CD1c-positive myeloid dendritic cell (primary cell): ENCODE measurements at regions not wholly inside any gene's neighbourhood (a gene's known extent, or its start where the extent isn't known, plus 50 kb on each side); places are given as distances from the start of the nearest gene placed in this dataset.
A peak's percentile ranks its signal among the peaks of the same experiment; 100 is the strongest.
"Not testable (repeated sequence)": the region's sequence is repeated elsewhere in the genome, so short reads cannot be mapped to it uniquely, and the experiment has no call there.

ENCODE experiments used
- DNase-seq: peaks from one replicate; pipeline ENCODE4 v3.0.0-alpha.2; 2016; ENCODE audit errors: extremely low spot score

DNA sequence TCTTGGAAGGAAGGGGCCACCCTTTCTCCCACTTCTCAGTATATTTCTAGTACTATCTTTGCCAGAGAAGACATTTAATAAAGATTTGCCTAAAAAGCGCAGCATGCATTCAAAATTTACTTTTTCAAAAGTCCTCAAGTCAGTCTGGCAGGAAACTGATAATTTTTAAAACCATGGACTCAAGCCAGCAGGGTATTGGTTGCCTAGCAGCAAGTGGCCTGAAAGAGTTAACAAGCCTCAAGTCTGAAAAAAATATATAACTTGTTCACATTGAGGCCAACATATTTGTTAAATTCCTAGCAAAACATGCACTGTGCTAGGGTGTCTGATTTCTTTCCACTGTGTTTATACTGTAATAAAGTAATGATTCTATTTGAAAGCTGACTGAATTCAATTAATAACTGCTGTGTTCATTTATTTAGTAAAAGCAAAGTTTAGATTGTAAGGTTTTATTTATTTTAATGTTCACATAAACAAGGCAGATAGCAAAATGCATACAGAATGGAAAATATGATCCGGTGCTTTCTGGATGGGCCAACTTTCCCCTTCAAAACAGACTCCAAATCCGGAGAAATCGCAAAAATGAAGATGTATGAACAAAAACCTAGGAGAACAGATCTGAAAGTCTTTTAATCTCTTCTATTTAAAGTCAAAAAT, 218.5 kb upstream of the FGF13 start:
- DNase-seq: no peak

DNA sequence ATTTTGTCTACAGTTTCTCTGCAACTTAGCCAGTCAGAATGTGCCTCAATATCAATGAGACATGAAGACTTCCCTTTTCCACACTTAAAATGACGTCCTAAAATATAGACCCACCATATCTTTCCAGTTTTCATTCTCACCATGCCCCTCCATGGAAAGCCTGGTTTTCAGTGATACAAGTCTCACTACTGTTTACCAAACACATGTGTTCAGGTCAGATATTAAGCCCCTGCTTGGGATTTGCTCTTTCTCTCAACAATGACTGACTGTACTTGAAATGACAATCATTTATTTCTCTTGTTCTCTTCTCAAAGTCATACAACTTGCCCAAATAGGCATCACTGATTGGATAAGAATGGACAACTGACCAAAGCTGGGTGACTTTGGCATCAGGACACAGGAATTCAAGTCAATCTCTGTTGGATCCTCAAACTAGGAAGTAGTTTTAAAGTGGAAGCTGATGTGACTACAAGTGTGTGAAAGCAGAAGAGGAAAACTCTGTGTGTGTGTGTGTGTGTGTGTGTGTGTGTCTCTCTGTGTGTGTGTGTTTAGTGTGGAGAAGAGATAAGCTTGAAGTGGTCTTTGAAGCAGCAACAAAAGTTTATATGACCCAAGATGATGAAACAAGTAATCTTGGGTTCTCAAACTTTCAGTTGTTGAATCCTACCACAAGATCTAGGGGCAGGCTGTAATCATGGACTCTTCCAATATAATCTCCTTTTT, 217.4 kb upstream of the FGF13 start:
- DNase-seq: peak; percentile 2

DNA sequence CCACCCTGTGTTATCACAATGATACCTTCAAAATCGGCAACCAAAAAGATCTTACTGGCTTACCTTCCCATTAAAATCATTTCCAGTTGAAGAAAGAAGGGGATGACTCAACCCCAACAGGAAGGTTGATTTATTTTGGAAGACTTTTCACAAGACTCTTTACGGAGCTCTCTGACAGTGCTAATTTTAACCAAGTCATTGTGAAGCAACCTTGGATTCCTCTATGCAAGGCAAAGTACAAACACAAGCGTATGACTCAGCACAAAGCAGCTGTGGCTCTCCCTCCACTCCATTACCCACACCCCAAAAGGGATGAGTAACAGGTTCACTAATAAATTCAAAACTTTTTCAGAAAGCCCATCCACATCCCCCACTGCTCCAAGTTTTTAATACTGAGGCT, 213.8 kb upstream of the FGF13 start:
- peak; percentile 5 for DNase-seq

DNA sequence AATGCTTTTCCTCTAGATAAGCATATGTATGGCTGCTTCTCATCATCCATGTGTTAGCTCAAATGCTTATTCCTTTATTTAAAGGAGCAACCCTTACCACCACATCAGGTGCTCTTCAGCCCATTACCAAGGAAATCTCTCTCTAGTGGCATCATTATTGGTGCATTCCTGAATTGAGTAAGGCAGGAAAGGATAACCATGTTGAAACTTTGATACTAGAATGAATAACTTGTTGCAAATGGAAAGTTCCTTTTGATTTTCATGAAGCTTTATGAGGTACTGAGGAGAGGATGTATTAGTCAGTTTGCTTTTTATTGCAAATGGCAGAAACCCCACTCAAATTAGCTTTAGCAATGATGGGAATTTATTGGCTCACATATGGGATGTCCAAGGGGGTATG, 212.3 kb upstream of the FGF13 start:
- no peak for DNase-seq

DNA sequence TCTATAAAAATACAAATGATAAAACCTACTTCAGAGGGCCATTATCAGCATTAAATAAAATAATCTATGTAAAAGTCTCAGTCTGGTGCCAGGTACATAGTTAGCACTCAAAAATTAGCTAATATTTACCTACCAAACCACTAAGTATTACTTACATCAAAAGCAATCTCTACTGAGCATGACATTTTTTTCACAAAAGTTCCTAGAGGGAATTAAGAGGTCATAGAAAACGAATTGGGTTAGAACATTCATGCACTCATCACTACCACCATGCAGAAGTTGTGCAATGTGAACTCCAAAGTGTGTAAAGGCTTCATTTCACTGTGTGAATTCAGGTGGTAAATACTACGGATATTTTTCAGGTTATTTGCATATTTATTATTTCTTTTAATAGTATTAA, 209.5 kb upstream of the FGF13 start:
- DNase-seq: no peak

DNA sequence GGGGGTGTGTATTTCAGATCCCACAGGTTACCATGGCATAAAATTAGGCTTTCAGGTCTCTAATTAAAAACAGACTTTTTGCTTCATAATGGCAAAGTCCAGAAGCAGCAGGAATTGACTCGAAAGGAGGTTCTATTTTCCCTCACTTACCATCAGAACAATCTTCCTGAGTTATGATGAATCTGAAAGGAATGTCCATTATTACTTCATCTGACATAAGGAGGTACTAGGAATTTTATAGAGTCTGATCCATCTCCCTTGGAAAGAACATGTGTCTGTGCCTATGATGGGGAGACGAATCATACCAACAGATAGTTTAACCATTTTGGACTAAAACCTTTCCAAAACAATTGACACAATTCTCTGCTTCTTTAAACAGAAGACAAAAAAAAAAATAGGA, 206.3 kb upstream of the FGF13 start:
- DNase-seq: no peak

DNA sequence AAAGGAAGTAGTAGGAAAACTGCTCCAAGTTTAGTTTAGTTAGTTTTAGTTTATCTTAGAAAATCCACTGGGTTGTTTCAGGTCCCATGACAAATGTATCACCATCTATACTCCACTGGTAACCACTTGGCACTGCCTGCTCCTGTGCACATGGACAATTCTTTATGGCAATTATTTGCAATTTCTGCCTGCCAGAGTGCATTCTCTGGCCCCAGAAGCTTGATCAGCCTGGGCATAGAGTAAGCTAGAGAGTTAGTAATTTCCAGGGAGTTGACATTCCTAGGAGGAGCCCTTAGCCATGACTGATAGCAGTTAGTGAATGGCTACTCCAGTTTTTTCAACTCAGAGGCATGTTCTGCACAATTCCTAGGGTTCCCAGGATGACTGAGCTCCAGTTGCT, 203.2 kb upstream of the FGF13 start:
- no peak for DNase-seq

DNA sequence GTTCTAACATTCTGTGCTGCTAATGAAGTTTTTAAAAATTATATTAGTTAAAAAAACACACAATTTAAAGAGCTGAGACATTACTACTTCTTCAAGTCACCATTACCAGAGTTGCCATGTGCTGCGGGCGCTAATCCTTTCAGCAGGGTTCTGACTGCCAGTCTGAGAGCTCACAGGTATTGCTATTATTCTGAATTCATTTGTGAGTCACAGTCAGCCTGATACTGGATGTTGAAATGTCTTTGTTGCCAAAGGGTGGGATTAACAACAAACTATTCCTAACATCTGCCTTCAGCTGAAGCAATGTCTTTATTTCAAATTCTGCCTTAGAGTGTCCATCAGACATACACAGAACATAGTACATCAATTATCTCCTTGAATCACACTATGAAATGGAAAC, 197.1 kb upstream of the FGF13 start:
- DNase-seq: no peak

DNA sequence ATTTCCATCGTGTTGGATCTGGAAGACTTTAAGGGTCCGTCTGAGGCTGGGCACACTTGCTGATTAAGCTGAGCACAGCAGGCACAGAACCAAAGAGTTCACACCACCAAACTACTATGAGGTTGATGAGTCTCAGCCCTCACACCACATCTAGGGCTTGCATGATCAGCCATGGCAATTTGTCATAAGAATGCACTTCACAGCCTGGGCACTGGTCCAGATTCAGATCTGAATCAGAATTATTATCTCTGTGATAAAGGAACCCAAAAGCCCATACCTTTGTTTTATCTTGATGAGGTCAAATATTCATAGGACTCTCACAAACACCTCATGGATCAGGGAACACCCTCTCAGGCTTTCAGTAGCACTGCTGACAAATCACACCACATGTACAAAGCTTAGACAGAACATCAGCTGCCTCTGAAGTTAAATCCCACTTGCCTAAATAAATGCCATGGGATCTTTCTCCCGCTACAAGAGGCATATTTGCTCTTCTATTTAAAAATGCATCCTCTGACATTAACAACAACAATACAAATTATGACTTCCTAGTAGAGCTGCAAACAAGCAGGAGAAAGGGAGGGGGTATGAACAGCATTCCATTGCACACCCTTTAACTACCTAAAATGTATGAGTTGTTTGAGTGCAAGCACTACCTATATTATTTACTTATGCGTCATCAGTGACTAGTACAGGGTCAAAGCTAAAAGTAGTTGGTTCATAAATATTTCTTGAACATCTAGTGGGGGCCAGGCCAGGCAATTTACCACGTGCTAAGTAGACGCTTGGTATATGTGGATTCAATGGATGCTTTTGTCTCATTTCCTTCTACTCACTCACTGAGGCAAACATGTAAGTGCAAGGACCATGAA, 186.3 kb upstream of the FGF13 start:
- no peak for DNase-seq

DNA sequence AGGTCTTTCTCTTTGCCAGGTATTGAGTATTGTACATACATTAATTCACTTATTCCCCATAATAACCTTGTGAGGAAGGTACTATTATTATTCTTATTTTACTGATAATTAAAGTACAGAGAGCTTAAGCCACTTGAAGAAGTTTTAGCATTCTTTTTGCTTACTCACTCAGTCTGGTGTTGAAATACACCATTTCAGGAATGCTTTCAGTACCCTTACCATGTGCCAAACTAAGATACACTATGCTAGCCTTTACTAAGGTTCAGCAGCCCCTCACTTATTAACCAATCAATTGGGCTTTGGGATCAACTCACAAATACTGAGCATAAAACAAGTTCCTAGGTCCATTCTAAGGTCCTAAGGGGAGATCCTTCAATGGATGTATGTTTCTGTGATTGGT, 179.0 kb upstream of the FGF13 start:
- no peak for DNase-seq

DNA sequence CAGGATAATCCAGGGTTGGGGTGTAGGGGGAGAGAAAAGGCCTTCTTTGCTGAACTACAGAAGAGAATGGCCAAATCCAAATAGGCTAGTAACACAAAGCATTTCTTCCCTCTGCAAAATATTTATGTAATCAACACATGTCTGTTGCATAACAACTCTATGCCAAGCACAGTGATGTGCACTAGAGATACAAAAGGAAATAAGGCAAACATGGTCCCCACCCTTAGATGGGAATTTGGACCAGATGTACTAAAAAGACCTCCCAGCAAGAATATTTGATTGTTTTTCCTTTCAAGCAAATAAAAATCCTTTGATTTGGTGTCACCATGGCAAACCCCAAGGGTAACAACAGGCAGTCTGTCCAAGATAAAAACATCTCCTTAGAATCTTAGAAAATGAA, 177.6 kb upstream of the FGF13 start:
- no peak for DNase-seq

DNA sequence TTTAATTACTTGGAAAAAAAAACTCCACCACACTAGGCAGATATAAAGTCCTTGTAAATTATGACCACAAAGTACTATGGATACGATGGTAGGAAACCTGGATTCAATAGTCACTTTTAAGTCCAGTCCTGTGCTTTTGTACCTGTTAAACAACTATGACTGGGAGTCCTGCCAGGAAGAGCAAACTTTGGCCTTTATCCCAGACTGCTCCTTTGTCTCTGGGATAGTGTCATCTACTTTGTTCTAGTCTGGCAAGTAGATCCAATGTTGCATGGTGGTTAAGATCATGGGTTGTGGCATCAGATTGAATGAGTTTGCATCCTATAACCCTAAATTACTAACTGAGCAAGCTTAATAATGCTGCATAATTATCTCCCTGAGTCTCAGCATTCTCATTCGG, 175.3 kb upstream of the FGF13 start:
- no peak for DNase-seq

DNA sequence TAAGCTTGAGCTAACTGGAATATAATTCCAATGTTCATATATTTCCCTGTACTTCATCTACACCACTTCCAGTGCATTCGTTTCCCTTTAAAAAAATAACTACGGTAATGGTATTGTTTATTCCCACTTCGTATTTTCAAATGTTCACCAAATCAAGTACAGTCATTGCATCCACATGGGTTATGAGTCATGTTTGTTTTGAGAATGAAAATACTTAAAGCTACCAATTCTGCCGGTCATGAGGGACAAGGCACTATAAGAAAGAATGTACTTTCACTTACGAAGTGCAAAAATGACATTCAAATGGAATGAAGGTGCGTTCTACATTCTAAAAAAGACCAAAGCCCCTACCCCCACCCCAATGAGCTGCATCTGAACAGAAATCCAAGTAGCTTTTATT, 174.4 kb upstream of the FGF13 start:
- no peak for DNase-seq

DNA sequence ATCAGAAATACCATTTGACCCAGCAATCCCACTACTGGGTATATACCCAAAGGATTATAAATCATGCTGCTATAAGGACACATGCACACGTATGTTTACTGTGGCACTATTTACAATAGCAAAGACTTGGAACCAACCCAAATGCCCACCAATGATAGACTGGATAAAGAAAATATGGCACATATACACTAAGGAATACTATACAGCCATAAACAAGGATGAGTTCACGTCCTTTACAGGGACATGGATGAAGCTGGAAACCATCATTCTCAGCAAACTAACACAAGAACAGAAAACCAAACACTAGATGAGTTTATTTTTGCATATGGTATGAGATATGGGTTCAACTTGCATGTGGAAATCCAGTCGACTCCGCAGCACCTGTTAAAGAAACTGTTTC, 168.8 kb upstream of the FGF13 start:
- DNase-seq: not testable (repeated sequence)

DNA sequence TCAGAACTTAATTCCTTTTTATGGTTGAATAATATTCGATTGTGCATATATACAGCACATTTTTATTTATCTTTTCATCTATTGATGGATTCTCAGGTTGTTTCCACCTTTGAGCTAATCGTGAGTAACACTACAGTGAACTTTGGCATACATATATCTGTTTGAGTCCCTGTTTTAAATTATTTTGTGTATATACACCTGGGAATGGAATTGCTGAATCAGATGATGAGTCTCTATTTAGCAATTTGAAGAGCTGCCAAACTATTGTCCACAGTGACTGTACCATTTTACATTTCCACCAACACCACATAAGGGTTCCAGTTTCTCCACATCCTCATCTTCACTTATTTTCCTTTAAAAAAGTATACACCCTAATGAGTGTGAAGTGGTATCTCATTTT, 166.2 kb upstream of the FGF13 start:
- no peak for DNase-seq

DNA sequence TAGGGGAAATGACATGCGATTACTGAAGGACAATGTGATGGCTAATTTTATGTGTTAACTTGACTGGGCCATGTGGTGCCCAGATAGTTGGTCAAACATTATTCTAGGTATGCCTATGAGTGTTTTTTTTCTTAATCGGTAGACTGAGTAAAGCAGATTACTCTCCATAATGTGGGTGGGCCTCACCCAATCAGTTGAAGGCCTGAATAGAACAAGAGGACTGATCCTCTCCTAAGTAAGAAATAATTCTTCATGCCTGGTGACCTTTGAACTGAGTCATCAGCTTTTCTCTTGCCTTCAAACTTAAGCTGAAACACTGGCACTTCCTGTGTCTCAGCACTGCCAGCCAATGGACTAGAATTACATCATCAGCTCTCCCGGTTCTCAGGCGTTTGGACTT, 164.0 kb upstream of the FGF13 start:
- DNase-seq: no peak

DNA sequence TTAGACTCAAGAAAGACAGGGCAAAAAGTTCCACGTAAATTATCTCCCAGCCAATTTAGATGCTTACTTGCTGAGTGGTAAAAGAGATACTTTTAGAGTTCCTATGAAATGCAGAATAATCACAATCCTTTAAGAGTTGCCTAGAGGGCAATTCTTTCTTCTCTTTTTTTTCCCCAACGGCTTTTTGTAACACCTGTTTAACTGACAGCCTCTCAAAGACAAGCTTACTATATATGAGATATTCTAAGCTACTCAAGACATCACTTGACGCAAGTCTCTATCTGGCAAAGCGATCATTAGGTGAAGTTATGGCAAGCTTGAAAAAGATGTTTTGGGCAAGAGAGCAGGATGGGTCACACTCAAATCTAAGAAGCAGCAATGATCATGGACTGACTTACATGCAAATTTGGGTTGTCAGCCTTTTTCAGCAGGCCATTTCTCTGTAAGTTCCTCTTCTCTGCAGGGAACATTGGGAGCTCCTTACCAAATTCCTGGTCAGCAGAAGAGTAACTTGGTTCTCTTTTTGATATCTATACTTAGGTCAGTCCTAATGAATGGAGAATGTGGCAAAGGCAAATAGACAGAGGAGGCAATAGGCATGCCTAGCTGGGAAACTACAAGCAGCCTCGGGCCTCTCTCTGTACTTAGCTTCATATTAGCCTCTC, 162.9 kb upstream of the FGF13 start:
- DNase-seq: no peak

DNA sequence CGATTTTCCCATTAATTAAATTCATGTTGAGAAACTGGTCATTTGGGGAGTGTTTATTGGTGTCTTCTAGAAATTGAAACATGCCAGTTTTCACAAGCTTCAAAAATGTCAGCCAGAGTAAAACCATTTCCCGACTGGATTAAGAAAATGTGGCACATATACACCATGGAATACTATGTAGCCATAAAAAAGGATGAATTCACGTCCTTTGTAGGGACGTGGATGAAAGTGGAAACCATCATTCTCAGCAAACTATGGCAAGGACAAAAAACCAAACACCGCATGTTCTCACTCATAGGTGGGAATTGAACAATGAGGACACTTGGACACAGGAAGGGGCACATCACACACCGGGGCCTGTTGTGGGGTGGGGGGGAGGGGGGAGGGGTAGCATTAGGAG, 162.1 kb upstream of the FGF13 start:
- not testable (repeated sequence) for DNase-seq

DNA sequence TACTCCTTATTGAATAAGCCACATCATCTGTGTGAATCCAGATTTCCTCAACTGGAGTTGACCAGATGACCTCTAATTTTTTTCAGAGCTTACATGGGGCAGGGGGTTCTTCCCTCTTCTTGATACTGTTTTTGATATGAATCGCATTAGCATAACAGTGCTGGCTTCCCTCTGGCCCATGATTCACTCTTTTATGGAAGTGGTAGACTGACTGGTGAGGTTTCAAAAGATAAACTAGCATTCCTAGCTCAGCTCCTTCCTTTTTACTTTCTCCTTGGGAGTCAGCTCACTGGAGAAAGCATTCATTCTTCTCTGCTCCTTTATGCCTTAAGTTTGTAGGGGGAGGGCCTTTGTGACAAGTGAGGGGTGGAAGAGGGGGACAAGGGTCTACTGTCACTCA, 161.0 kb upstream of the FGF13 start:
- no peak for DNase-seq

DNA sequence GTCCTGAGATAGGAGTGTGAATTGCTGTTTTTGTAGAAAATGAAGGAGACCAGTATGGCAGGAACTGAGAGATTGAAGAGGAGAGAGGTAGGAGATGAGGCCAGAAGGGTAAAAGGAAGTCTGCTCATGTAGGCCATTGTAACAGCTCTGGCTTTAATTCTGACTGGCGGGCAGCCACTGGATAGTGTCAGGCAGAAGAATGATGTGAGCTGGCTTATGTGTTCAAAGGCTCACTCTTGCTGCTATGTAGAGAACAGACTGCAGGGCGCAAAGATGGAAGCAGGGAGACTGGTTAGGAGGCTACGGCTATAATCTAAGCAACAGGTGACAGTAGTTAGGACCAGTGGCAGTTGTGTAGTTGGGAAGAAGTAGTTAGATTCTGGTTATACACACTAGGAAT, 160.2 kb upstream of the FGF13 start:
- DNase-seq: no peak

DNA sequence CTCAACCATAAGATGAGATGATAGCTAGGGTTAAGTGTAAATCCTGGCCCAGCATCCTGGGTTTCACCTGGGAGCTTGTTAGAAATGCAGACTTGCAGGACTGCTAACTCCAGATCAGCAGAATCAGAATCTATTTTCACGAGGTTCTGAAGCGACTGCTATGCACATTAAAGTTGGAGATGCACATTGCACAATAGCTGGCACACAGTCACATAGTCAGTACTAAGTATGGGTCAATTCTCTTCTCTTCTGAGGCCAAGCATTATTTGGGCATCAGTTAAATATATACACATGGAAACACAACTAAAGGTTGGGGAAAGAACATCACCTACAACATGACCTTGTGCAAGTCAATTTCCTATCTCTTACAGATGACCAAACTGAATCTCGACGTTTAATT, 155.1 kb upstream of the FGF13 start:
- DNase-seq: no peak

DNA sequence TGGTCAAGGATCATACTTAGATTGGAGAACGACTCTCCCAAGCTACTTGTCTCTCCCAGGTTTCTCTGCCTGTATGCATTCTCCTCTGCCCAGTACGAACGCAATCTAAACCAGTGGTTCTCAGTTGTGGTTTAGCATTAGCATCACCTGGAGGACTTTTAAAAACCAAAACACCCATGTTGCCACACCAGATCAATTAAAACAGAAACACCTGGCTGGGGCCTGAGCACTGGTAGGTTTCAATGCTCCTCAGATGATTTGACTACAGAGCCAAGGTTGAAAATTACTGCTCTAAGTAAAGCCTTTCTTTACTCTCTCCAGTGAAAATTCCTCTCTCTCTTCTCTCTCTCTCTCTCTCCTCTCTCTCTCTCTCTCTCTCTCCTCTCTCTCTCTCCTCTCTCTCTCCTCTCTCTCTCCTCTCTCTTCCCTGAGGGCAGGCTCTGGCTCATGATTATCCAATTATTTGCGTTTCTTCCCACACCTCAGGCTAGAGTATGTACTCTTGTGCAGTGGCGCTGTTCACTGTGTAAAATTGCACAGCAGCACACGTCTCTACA, 153.7 kb upstream of the FGF13 start:
- no peak for DNase-seq
